ENCODE measurements at regions not wholly inside any gene's neighbourhood (a gene's known extent, or its start where the extent isn't known, plus 50 kb on each side); places are given as distances from the start of the nearest gene placed in this dataset.
"Not testable (repeated sequence)": the region's sequence is repeated elsewhere in the genome, so short reads cannot be mapped to it uniquely, and the experiment has no call there.

DNA sequence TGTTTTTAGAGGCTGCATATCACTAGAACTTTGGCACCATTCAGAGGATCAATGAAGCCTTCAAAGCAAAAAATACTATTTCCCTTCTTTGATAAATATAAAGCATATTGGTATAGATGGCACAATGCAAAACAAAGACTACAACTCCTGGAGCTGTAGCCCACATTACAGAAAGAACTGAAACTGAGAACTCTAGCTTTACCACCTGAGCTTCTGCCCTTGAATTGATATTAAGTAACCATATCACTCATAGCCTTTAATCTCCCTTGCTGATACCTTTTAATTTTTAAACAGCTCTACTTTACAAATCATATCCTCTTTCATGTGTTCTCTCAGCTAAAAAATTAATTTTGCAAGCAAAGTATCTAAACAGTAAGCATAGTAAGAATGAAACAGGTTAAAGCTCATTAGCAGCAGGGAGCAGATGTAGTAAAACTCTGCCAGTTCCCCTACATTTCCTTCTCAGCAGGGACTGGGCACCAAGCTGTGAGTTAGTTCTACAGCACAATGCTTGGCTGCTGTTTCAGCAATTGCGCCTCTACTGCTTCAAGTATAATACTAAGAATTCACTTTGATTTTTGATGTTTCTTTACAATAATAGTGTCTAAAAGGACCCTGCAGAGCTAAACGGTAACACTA lies 97.9 kb upstream of the NANOGP8 start:
- TF ChIP-seq, protein P1, sequence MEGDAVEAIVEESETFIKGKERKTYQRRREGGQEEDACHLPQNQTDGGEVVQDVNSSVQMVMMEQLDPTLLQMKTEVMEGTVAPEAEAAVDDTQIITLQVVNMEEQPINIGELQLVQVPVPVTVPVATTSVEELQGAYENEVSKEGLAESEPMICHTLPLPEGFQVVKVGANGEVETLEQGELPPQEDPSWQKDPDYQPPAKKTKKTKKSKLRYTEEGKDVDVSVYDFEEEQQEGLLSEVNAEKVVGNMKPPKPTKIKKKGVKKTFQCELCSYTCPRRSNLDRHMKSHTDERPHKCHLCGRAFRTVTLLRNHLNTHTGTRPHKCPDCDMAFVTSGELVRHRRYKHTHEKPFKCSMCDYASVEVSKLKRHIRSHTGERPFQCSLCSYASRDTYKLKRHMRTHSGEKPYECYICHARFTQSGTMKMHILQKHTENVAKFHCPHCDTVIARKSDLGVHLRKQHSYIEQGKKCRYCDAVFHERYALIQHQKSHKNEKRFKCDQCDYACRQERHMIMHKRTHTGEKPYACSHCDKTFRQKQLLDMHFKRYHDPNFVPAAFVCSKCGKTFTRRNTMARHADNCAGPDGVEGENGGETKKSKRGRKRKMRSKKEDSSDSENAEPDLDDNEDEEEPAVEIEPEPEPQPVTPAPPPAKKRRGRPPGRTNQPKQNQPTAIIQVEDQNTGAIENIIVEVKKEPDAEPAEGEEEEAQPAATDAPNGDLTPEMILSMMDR (conservative IDR thresholded peaks at IDR 0.05; ENCODE audit: low read length) = no peak
- no peak for TF ChIP-seq EZH2phosphoT487 (IDR thresholded peaks at IDR 0.05; ENCODE audit: borderline replicate concordance)
- H2AFZ ChIP-seq (ENCODE audit: low read length) = no peak overlapping the region
- no peak overlapping the region for H3K9ac ChIP-seq (ENCODE audit: low read depth, low read length, poor library complexity, severe bottlenecking)
- no peaks in the 10 kb centered on the region for H4K20me1 ChIP-seq (ENCODE audit: insufficient read depth, low read length, poor library complexity, severe bottlenecking)
- H3K4me2 ChIP-seq (ENCODE audit: low read depth, low read length, poor library complexity, severe bottlenecking) = no peak overlapping the region
- no peaks in the 10 kb centered on the region for H3K36me3 ChIP-seq (ENCODE audit: insufficient read depth, low read length)
- H3K9me2 ChIP-seq (replicated peaks; ENCODE audit: low read depth, low read length) = no peaks in the 10 kb centered on the region
- no peaks in the 10 kb centered on the region for H3F3A ChIP-seq (ENCODE audit: low read depth)
- H3K79me2 ChIP-seq (ENCODE audit: insufficient read depth, low read length) = no peaks in the 10 kb centered on the region
- H3K27me3 ChIP-seq (ENCODE audit: insufficient read depth, low read length, poor library complexity, severe bottlenecking) = no peaks in the 10 kb centered on the region
- H3K9me3 ChIP-seq (ENCODE audit: insufficient read depth, low read depth, low read length) = no peaks in the 10 kb centered on the region
- no peak overlapping the region for H3K4me3 ChIP-seq (ENCODE audit: low read length, poor library complexity, severe bottlenecking)
- no peaks in the 10 kb centered on the region for H3K4me1 ChIP-seq (ENCODE audit: insufficient read depth, low read length, poor library complexity, severe bottlenecking)

DNA sequence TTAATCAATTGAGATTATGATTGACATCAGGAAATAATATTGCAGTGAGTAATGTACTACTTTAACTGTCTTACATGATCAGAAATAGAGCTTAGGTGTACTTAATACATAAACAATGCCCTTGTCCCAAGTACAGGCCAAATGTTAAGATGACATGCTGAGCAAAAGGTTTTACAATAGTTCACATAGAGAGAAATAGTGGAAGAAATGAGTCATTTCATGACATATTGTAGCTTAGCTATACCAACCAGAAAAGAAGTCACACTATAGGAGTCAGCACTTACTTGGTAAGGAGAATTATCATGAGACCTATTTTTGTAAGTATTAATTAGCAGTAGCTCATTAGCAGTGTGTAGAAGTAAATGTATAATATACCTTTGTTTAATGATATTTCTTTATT lies 96.4 kb upstream of the NANOGP8 start:
- Histone ChIP-seq H3K4me3 (ENCODE audit: low read length, poor library complexity, severe bottlenecking) (no peak overlapping the region), H3K4me1 (ENCODE audit: insufficient read depth, low read length, poor library complexity, severe bottlenecking) (no peaks in the 10 kb centered on the region)
- no peak for TF ChIP-seq EZH2phosphoT487 (IDR thresholded peaks at IDR 0.05; ENCODE audit: borderline replicate concordance)
- TF ChIP-seq, protein P1 (conservative IDR thresholded peaks at IDR 0.05; ENCODE audit: low read length) = no peak

DNA sequence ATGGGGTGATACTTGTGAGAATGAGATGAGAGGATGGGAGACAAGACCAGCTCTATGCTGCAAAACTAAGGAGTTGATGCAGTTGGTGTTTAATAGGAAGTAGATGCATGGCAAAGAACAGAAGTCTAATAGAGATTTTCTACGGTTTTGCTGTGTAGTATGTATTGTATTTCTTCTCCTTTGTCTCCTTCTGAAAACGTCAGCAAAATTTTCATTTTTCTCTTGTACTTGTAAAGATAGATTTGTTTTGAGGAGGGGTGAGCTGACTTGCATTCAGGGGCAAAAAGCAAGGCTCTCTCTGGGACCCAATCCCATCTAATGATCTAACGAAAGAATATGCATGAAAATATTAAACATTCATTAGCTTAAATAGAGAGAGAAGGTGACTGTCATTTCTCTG lies 94.6 kb upstream of the NANOGP8 start:
- Histone ChIP-seq H3K9me2 (replicated peaks; ENCODE audit: low read depth, low read length) (no peaks in the 10 kb centered on the region), H3K9me3 (ENCODE audit: insufficient read depth, low read depth, low read length) (no peaks in the 10 kb centered on the region), H2AFZ (ENCODE audit: low read length) (no peak overlapping the region), H3K9ac (ENCODE audit: low read depth, low read length, poor library complexity, severe bottlenecking) (no peak overlapping the region), H3K27me3 (ENCODE audit: insufficient read depth, low read length, poor library complexity, severe bottlenecking) (no peaks in the 10 kb centered on the region), H4K20me1 (ENCODE audit: insufficient read depth, low read length, poor library complexity, severe bottlenecking) (no peaks in the 10 kb centered on the region), H3F3A (ENCODE audit: low read depth) (no peaks in the 10 kb centered on the region), H3K36me3 (ENCODE audit: insufficient read depth, low read length) (no peaks in the 10 kb centered on the region), H3K4me1 (ENCODE audit: insufficient read depth, low read length, poor library complexity, severe bottlenecking) (no peaks in the 10 kb centered on the region), H3K4me2 (ENCODE audit: low read depth, low read length, poor library complexity, severe bottlenecking) (no peak overlapping the region), H3K4me3 (ENCODE audit: low read length, poor library complexity, severe bottlenecking) (no peak overlapping the region), H3K79me2 (ENCODE audit: insufficient read depth, low read length) (no peaks in the 10 kb centered on the region)
- TF ChIP-seq, protein P1 (conservative IDR thresholded peaks at IDR 0.05; ENCODE audit: low read length) = no peak
- TF ChIP-seq EZH2phosphoT487 (IDR thresholded peaks at IDR 0.05; ENCODE audit: borderline replicate concordance) = no peak

More for the DNA sequence above, 96.4 kb upstream of the NANOGP8 start:
- H3K36me3 ChIP-seq (ENCODE audit: insufficient read depth, low read length) = no peaks in the 10 kb centered on the region
- no peaks in the 10 kb centered on the region for H3K9me2 ChIP-seq (replicated peaks; ENCODE audit: low read depth, low read length)
- no peaks in the 10 kb centered on the region for H3K9me3 ChIP-seq (ENCODE audit: insufficient read depth, low read depth, low read length)
- H3K4me2 ChIP-seq (ENCODE audit: low read depth, low read length, poor library complexity, severe bottlenecking) = no peak overlapping the region
- H3F3A ChIP-seq (ENCODE audit: low read depth) = no peaks in the 10 kb centered on the region
- H3K9ac ChIP-seq (ENCODE audit: low read depth, low read length, poor library complexity, severe bottlenecking) = no peak overlapping the region
- H3K79me2 ChIP-seq (ENCODE audit: insufficient read depth, low read length) = no peaks in the 10 kb centered on the region
- H4K20me1 ChIP-seq (ENCODE audit: insufficient read depth, low read length, poor library complexity, severe bottlenecking) = no peaks in the 10 kb centered on the region
- H2AFZ ChIP-seq (ENCODE audit: low read length) = no peak overlapping the region
- H3K27me3 ChIP-seq (ENCODE audit: insufficient read depth, low read length, poor library complexity, severe bottlenecking) = no peaks in the 10 kb centered on the region

DNA sequence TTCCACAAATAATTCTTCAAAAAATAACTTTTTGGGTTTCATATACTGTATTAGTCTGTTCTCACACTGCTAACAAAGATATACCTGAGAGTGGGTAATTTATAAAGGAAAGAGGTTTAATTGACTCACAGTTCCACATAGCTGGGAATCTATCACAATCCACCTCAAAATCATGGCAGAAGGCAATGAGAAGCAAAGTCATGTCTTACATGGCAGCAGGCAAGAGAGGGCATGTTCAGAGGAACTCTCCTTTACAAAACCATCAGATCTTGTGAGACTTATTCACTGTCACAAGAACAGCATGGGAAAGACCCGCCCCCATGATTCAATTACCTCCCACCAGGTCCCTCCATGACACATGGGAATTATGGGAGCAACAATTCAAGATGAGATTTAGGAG lies 93.1 kb upstream of the NANOGP8 start:
- H3K27me3 ChIP-seq (ENCODE audit: insufficient read depth, low read length, poor library complexity, severe bottlenecking) = not testable (repeated sequence)

More for the DNA sequence above, 93.1 kb upstream of the NANOGP8 start:
- H2AFZ ChIP-seq (ENCODE audit: low read length); H4K20me1 ChIP-seq (ENCODE audit: insufficient read depth, low read length, poor library complexity, severe bottlenecking); H3K9ac ChIP-seq (ENCODE audit: low read depth, low read length, poor library complexity, severe bottlenecking); H3F3A ChIP-seq (ENCODE audit: low read depth); H3K4me2 ChIP-seq (ENCODE audit: low read depth, low read length, poor library complexity, severe bottlenecking); H3K79me2 ChIP-seq (ENCODE audit: insufficient read depth, low read length); H3K4me1 ChIP-seq (ENCODE audit: insufficient read depth, low read length, poor library complexity, severe bottlenecking); H3K9me2 ChIP-seq (replicated peaks; ENCODE audit: low read depth, low read length); H3K36me3 ChIP-seq (ENCODE audit: insufficient read depth, low read length); H3K4me3 ChIP-seq (ENCODE audit: low read length, poor library complexity, severe bottlenecking); H3K9me3 ChIP-seq (ENCODE audit: insufficient read depth, low read depth, low read length): not testable (repeated sequence)
